SU-DHL-6 (cell line): ENCODE measurements at regions not wholly inside any gene's neighbourhood (a gene's known extent, or its start where the extent isn't known, plus 50 kb on each side); places are given as distances from the start of the nearest gene placed in this dataset.

ENCODE experiments used
- CTCF ChIP-seq: fragments of 200-600 bp; sonication (generic); IDR thresholded peaks from one replicate; pipeline ENCODE4 v1.5.1; 2017; ENCODE audit warnings: antibody characterized with exemption, mild to moderate bottlenecking, low read length, moderate library complexity; ENCODE audit not compliant: insufficient read depth, poor library complexity, severe bottlenecking
- EZH2phosphoT487 ChIP-seq: fragments of 200-600 bp; sonication (generic), shearing (Covaris generic); conservative IDR thresholded peaks from 2 replicates; pipeline ENCODE4 v1.6.1; 2018; ENCODE audit warnings: mild to moderate bottlenecking, antibody characterized with exemption, low read length, moderate library complexity, mixed read lengths

- no peak for TF ChIP-seq EZH2phosphoT487
- TF ChIP-seq CTCF = no peak
These were observed 236.6 kb upstream of the ZNF32 start for GRCh38 chr10:43885252-43885651.
